ENCODE measurements at regions not wholly inside any gene's neighbourhood (a gene's known extent, or its start where the extent isn't known, plus 50 kb on each side); places are given as distances from the start of the nearest gene placed in this dataset.

- H3K4me1 ChIP-seq: no peaks in the 10 kb centered on the region
- H3K4me2 ChIP-seq: no peak overlapping the region
- H3K36me3 ChIP-seq: no peaks in the 10 kb centered on the region
- no peaks in the 10 kb centered on the region for H3K27me3 ChIP-seq
- TF ChIP-seq Cebpa-rat (IDR thresholded peaks at IDR 0.05): no peak
- no peaks in the 10 kb centered on the region for H4K20me1 ChIP-seq
- H3K9ac ChIP-seq: no peak overlapping the region
- peaks cover 14% of the 10 kb centered on the region for H3K9me3 ChIP-seq
- no peak overlapping the region for H3K27ac ChIP-seq
- H3K4me3 ChIP-seq: no peak overlapping the region
These were observed 637.8 kb upstream of the MEF2C start for GRCh38 chr5:89520771-89521170.

GRCh38 chr5:89513299-89514044, 630.5 kb upstream of the MEF2C start:
- H3K27ac ChIP-seq: no peak overlapping the region
- H3K9ac ChIP-seq: no peak overlapping the region
- H3K27me3 ChIP-seq: no peaks in the 10 kb centered on the region
- no peak overlapping the region for H3K4me2 ChIP-seq
- no peak for TF ChIP-seq Cebpa-rat (IDR thresholded peaks at IDR 0.05)
- no peaks in the 10 kb centered on the region for H4K20me1 ChIP-seq
- no peaks in the 10 kb centered on the region for H3K4me1 ChIP-seq
- no peaks in the 10 kb centered on the region for H3K36me3 ChIP-seq
- no peaks in the 10 kb centered on the region for H3K9me3 ChIP-seq
- no peak overlapping the region for H3K4me3 ChIP-seq

- no peak for TF ChIP-seq Cebpa-rat (IDR thresholded peaks at IDR 0.05)
- Histone ChIP-seq H3K9me3 (no peaks in the 10 kb centered on the region), H4K20me1 (no peaks in the 10 kb centered on the region), H3K4me2 (no peak overlapping the region), H3K4me1 (no peaks in the 10 kb centered on the region), H3K27me3 (no peaks in the 10 kb centered on the region), H3K36me3 (no peaks in the 10 kb centered on the region), H3K27ac (no peak overlapping the region), H3K9ac (no peak overlapping the region), H3K4me3 (no peak overlapping the region)
These were observed 621.1 kb upstream of the MEF2C start for GRCh38 chr5:89504051-89504450.

GRCh38 chr5:89499787-89500186, 616.8 kb upstream of the MEF2C start:
- Histone ChIP-seq H3K9me3 (no peaks in the 10 kb centered on the region), H3K36me3 (no peaks in the 10 kb centered on the region), H3K4me3 (no peak overlapping the region), H3K4me1 (no peaks in the 10 kb centered on the region), H3K4me2 (no peak overlapping the region), H3K27me3 (no peaks in the 10 kb centered on the region), H3K9ac (no peak overlapping the region), H3K27ac (no peak overlapping the region), H4K20me1 (no peaks in the 10 kb centered on the region)
- TF ChIP-seq Cebpa-rat (IDR thresholded peaks at IDR 0.05): no peak

- Histone ChIP-seq H3K36me3 (no peaks in the 10 kb centered on the region), H3K27ac (no peak overlapping the region), H4K20me1 (no peaks in the 10 kb centered on the region), H3K9me3 (no peaks in the 10 kb centered on the region), H3K27me3 (no peaks in the 10 kb centered on the region), H3K4me2 (no peak overlapping the region), H3K4me1 (no peaks in the 10 kb centered on the region), H3K4me3 (no peak overlapping the region), H3K9ac (no peak overlapping the region)
- TF ChIP-seq Cebpa-rat (IDR thresholded peaks at IDR 0.05): no peak
These were observed 615.7 kb upstream of the MEF2C start for GRCh38 chr5:89498699-89499098.

- TF ChIP-seq Cebpa-rat (IDR thresholded peaks at IDR 0.05): no peak
- Histone ChIP-seq H3K9me3 (no peaks in the 10 kb centered on the region), H3K27ac (no peak overlapping the region), H3K36me3 (no peaks in the 10 kb centered on the region), H3K4me3 (no peak overlapping the region), H4K20me1 (no peaks in the 10 kb centered on the region), H3K4me2 (no peak overlapping the region), H3K9ac (no peak overlapping the region), H3K4me1 (no peaks in the 10 kb centered on the region), H3K27me3 (no peaks in the 10 kb centered on the region)
These were observed 610.4 kb upstream of the MEF2C start for GRCh38 chr5:89493414-89493813.

- Histone ChIP-seq H3K4me2 (no peak overlapping the region), H3K9ac (no peak overlapping the region), H3K27me3 (no peaks in the 10 kb centered on the region), H3K9me3 (no peaks in the 10 kb centered on the region), H3K27ac (no peak overlapping the region), H4K20me1 (no peaks in the 10 kb centered on the region), H3K36me3 (no peaks in the 10 kb centered on the region), H3K4me1 (no peaks in the 10 kb centered on the region), H3K4me3 (no peak overlapping the region)
- no peak for TF ChIP-seq Cebpa-rat (IDR thresholded peaks at IDR 0.05)
These were observed 602.0 kb upstream of the MEF2C start for GRCh38 chr5:89484962-89485361.

- no peaks in the 10 kb centered on the region for H3K27me3 ChIP-seq
- no peaks in the 10 kb centered on the region for H3K36me3 ChIP-seq
- H3K9ac ChIP-seq: no peak overlapping the region
- H3K27ac ChIP-seq: no peak overlapping the region
- no peak overlapping the region for H3K4me2 ChIP-seq
- no peaks in the 10 kb centered on the region for H3K4me1 ChIP-seq
- no peak overlapping the region for H3K4me3 ChIP-seq
- TF ChIP-seq Cebpa-rat (IDR thresholded peaks at IDR 0.05): no peak
- H4K20me1 ChIP-seq: no peaks in the 10 kb centered on the region
- no peaks in the 10 kb centered on the region for H3K9me3 ChIP-seq
These were observed 597.5 kb upstream of the MEF2C start for GRCh38 chr5:89480406-89481007.

GRCh38 chr5:89478851-89479250, 595.9 kb upstream of the MEF2C start:
- Histone ChIP-seq H3K9me3 (no peaks in the 10 kb centered on the region), H3K36me3 (no peaks in the 10 kb centered on the region), H3K9ac (no peak overlapping the region), H3K27ac (no peak overlapping the region), H4K20me1 (no peaks in the 10 kb centered on the region), H3K4me2 (no peak overlapping the region), H3K4me1 (no peaks in the 10 kb centered on the region), H3K4me3 (no peak overlapping the region), H3K27me3 (no peaks in the 10 kb centered on the region)
- no peak for TF ChIP-seq Cebpa-rat (IDR thresholded peaks at IDR 0.05)

- Histone ChIP-seq H4K20me1 (no peaks in the 10 kb centered on the region), H3K27ac (no peak overlapping the region), H3K4me3 (no peak overlapping the region), H3K9me3 (no peaks in the 10 kb centered on the region), H3K27me3 (no peaks in the 10 kb centered on the region), H3K36me3 (no peaks in the 10 kb centered on the region), H3K9ac (no peak overlapping the region), H3K4me2 (no peak overlapping the region), H3K4me1 (no peaks in the 10 kb centered on the region)
- TF ChIP-seq Cebpa-rat (IDR thresholded peaks at IDR 0.05): no peak
These were observed 590.2 kb upstream of the MEF2C start for GRCh38 chr5:89473196-89473595.
